Activated CD8-positive, alpha-beta memory T cell treated with anti-CD3 and anti-CD28 coated beads for 4 hours (primary cell): ENCODE measurements at regions not wholly inside any gene's neighbourhood (a gene's known extent, or its start where the extent isn't known, plus 50 kb on each side); places are given as distances from the start of the nearest gene placed in this dataset.
"Not testable (repeated sequence)": the region's sequence is repeated elsewhere in the genome, so short reads cannot be mapped to it uniquely, and the experiment has no call there.

Experiments
- DNase-seq, 2 donors: peaks; one replicate each; pipeline ENCODE4 v3.0.0-alpha.2; 2020; ENCODE audit warnings: low read depth in 2 of 2

- no peak for DNase-seq
Measured at GRCh38 chr10:8128511-8128910, 74.0 kb downstream of the GATA3 start.

DNA sequence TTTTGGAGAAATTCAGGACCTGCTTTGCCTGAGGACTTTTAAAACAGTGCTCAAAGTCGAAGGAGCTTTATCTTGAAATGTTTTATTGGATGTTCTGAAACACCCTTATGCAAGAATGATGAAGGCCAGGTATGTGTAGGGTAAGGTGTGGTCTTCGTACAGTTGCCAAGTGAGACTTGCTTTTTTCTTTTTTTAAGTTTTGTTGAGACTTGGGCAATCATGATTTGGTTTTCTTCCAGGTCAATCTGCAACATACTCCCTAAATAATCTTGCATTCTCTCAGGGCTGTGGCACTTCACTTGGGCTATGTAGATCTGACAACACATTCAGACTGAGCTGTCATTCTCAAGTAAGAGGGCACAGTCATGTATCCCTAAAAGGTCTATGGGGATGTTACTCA, 75.0 kb downstream of the GATA3 start:
- no peak for DNase-seq

DNA sequence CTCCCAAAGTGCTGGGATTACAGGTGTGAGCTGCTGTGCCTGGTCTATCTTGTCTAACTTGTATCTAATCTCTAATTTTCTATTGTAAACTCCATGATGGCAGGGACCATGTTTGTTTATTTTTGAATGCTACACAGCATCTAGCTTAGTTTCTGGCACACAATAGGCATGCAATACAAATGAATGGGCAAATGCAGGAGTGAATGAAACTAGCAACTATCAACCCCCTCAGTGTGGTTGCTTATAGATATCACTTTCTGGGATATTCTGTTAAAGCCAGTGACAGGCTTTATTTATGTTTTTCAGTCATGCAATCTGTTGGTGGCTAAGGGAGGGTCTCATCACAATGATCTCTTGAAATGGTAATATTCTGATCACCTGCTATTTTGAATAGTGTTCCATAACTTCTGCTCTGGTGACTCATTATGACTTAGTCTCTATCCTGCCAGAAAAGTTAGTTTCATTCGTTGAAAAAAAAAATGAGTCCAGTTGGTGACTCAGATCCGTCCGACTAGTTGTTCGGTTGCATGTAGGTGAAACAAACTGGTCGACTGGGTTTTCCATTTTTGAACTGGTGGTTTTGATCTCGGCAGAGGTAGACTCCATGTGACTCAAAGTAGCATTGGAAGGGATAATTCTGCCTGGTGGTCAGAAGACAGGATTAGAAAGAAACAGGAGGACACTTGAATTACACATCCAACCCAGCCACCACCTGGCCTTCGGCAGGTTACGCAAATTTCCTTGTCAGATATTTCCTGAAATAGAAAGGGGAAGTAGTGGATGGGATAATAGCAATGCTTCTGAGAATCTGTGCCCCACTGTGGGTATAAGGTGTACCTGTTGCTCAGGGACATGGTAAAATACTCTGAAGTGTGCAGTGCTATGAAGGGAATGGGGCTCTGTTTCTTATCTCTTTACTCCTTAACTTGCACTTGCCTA, 76.8 kb downstream of the GATA3 start:
- DNase-seq = no peak

DNA sequence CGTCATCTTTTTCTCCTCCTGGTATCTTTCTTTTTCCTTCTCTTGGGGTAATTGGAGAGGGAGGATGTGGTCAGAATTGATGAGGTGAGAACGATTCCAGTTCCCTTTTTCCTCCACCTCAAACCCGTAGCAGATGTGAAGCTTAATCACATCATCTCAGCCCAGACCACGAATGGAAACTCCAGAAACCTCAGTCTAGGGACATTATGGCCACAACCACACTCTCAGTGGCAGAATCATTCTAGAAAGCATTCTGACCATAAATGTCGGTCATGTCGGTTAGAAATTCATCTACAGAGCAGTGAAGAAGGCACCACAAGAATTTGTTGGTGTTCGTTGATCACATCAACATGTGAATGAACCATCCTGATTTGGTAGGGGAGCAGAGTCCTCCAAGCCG, 78.7 kb downstream of the GATA3 start:
- no peak for DNase-seq

DNA sequence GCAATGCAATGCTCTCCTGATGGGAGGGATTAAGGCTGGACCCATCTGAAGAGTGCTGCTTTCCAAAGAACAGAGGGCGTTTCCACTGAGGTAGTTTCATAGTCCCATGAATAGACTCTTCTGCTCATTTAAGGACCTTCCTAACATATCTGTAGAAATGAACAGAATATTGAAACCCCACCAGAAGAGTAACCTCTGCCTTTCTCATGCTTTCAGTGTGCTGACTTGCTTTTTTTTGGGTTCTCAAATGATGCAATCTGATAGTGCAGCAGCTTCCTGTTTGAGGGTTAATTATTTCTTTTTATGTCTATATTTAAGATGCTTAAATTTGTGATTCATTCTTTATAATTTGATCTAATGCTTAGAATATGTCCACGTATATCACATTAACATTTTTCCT, 82.2 kb downstream of the GATA3 start:
- no peak for DNase-seq

- no peak for DNase-seq
Measured at GRCh38 chr10:8137272-8137681, 82.8 kb downstream of the GATA3 start.

GRCh38 chr10:8137726-8138125, 83.2 kb downstream of the GATA3 start:
- DNase-seq = no peak

DNA sequence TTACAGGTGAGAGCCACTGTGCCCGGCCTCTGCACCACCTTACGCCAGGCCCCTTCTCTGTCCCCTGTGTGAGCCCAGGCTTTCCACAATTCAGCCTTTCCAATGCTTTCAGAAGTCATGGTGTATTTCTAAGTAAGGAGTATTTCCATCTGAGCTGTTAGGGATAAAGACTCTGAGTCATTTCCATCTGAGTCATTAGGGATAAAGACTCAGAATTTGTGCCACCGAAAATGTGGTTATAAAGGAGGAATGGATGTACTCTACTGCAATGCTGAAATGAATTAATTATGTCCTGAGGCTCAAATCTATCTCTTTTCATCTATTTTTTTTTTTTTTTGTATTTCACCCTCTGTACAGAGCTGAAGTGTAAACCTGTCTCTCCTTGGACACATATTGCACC, 84.0 kb downstream of the GATA3 start:
- no peak for DNase-seq

- no peak for DNase-seq
Measured at GRCh38 chr10:8144496-8144895, 90.0 kb downstream of the GATA3 start.

DNA sequence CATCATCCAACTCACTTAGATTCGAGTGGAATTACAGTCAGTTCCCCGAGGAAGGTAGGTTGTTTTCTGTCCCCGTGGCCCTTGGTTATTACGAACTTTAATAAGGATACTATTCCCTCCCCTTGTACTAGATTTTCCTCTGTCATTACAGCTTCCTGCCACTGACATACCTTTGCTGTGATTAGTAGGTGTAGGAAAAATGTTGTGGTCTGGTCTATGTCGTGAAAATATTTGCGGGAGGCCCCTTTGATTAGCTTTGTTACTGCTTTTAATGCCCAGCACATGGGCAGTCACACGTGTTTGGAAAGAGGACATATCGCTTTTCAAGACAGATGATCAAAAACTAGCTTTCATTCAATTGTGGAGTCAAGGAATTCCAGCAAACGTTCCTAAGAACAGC, 92.2 kb downstream of the GATA3 start:
- DNase-seq = no peak

DNA sequence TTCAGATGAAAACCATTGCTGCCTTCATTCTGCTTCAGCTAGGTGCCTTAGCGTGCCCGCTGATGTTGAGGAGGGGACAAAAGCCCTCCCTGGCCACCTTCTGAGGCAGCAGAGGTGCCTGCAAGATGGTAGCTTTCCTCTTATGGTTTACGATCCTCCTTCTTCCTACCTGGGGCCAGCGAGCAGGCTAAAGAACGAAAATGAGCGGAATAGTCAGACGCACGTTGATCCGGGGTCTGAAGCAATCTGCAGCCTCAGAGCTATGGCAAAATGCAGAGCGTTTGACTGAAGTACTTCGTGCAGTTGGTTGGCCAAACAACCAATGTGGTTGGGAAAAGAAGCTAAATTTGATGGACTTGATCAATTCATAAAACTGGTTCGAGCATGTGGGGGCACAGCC, 95.5 kb downstream of the GATA3 start:
- no peak for DNase-seq

DNA sequence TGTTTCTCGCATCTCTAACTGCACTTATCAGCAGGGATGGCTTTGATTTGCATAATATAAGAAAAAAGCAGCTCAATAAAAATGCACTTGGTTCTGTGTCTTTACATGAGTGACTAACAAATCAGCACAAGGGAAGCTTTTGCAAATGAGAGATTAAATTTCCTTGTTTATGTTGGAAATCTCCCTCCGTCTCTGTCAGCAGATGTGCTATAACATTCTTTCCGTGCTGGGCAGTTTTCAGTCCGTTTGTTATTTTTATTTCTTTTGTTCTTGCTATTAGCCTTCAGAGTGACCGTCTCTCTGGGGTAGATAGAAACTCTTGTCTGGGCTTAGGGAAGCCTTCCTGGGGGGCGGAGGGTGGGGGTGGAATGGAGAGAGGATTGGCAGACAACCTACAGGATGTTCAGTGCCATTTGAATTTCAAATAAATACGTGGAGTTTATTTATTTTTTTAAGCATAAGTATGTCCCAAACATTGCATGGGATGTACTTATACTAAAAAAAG, 96.0 kb downstream of the GATA3 start:
- no peak for DNase-seq

GRCh38 chr10:8151086-8151485, 96.6 kb downstream of the GATA3 start:
- no peak for DNase-seq

GRCh38 chr10:8156918-8157317, 102.4 kb downstream of the GATA3 start:
- DNase-seq = no peak

GRCh38 chr10:8158193-8159071, 103.9 kb downstream of the GATA3 start:
- no peak for DNase-seq

GRCh38 chr10:8159341-8160165, 105.1 kb downstream of the GATA3 start:
- no peak for DNase-seq

- DNase-seq = no peak
Measured at GRCh38 chr10:8163824-8164223, 109.3 kb downstream of the GATA3 start.

- DNase-seq = not testable (repeated sequence)
Measured at GRCh38 chr10:8164640-8165039, 110.2 kb downstream of the GATA3 start.

DNA sequence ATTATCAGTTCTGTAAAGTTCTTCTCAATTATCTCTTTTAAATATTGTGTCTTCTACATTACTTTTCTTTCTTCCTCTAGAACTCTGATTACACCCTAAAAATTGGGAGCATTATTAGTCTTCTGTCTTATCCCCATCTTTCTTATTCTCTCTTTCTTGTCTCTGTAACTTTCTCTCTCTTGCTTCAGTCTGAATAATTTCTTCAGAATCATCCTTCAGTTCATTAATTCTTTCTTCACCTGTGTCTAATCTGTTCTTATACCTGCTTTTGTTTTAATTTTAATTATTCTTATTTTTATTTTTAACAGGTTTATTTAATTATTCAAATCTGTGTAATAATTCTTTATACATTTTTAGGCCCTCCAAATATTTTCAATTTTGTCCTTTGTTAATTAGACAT, 114.3 kb downstream of the GATA3 start:
- no peak for DNase-seq

- DNase-seq = no peak
Measured at GRCh38 chr10:8171008-8171407, 116.5 kb downstream of the GATA3 start.

GRCh38 chr10:8172604-8173003, 118.1 kb downstream of the GATA3 start:
- no peak for DNase-seq
